HEK293T (cell line): ENCODE measurements at regions not wholly inside any gene's neighbourhood (a gene's known extent, or its start where the extent isn't known, plus 50 kb on each side); places are given as distances from the start of the nearest gene placed in this dataset.

ENCODE experiments used
- CTBP1 ChIP-seq: fragments of 450-650 bp; IDR thresholded peaks from 2 replicates; pipeline ENCODE4 v1.6.1; 2016; ENCODE audit warnings: borderline replicate concordance
- ELF4 ChIP-seq: fragments of 450-650 bp; IDR thresholded peaks from 2 replicates; pipeline ENCODE4 v1.6.1; 2017; ENCODE audit warnings: antibody characterized with exemption
- FOXA1 ChIP-seq: fragments of 450-650 bp; IDR thresholded peaks from 2 replicates; pipeline ENCODE4 v1.6.1; 2016; ENCODE audit warnings: mild to moderate bottlenecking
- HDGF ChIP-seq: fragments of 450-650 bp; IDR thresholded peaks from 2 replicates; pipeline ENCODE4 v1.6.1; 2017; ENCODE audit warnings: antibody characterized with exemption, borderline replicate concordance
- SP1 ChIP-seq: fragments of 450-650 bp; IDR thresholded peaks from 2 replicates; pipeline ENCODE4 v1.6.1; 2017
- TARDBP ChIP-seq: fragments of 450-650 bp; IDR thresholded peaks from 2 replicates; pipeline ENCODE4 v1.6.1; 2016

DNA sequence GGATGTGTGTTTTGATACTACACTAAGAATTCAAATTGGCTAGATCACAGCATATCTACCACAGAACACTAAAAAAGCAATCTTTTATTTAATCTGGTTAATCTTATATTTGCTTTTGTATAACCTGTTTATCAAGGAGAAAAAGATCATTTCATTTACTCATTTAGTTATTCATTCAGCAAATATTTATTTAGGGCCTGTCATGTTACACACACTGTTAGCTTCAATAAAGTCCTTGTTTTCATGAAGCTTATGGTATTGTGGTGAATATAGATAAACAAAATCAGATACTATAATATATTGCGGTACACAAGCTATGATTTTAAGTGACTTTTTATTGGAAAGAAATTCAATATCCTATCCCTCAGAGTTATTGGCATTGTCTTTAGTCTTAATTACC is 350.8 kb downstream of the LRFN5 start:
- TF ChIP-seq HDGF (no peak), FOXA1 (no peak), TARDBP (no peak), CTBP1 (no peak), ELF4 (no peak), SP1 (no peak)
